Gastrocnemius medialis (tissue), 4 donors: ENCODE measurements at regions not wholly inside any gene's neighbourhood (a gene's known extent, or its start where the extent isn't known, plus 50 kb on each side); places are given as distances from the start of the nearest gene placed in this dataset.

Experiments used
- ATAC-seq, 2 donors: fragments of 150-250 bp; one replicate each; pipeline ENCODE4 v1.9.1; 2016
- DNase-seq, 2 donors: peaks; one replicate each; pipeline ENCODE4 v3.0.0-alpha.2; 2019
- H3K27ac ChIP-seq, 4 donors: fragments of 200-600 bp; sonication (generic); 1 replicate in 1 of 4; 2 replicates in 3 of 4; pipeline ENCODE4 v1.5.1; 2016 to 2018; ENCODE audit warnings: mild to moderate bottlenecking in 2 of 4, moderate library complexity in 1 of 4
- H3K27me3 ChIP-seq, 3 donors: fragments of 200-600 bp; sonication (generic) in 2 of 3; 1 replicate in 1 of 3; 2 replicates in 2 of 3; pipeline versions ENCODE4 v1.5.1 to v1.6.0; 2016 to 2019; ENCODE audit warnings: mild to moderate bottlenecking in 1 of 3, moderate library complexity in 1 of 3
- H3K36me3 ChIP-seq, 2 donors: fragments of 200-600 bp; sonication (generic) in 1 of 2; one replicate each; pipeline ENCODE4 v1.5.1; 2017 to 2018
- H3K4me1 ChIP-seq, 2 donors: fragments of 200-600 bp; sonication (generic) in 1 of 2; one replicate each; pipeline ENCODE4 v1.5.1; 2016 to 2017; ENCODE audit warnings: mild to moderate bottlenecking in 2 of 2
- H3K4me3 ChIP-seq, 4 donors: fragments of 200-600 bp; sonication (generic) in 3 of 4; 1 replicate in 1 of 4; 2 replicates in 3 of 4; pipeline ENCODE4 v1.5.1; 2016 to 2019; ENCODE audit warnings: mild to moderate bottlenecking in 2 of 4
- H3K9me3 ChIP-seq, 3 donors: fragments of 200-600 bp; sonication (generic) in 2 of 3; 1 replicate in 1 of 3; 2 replicates in 2 of 3; pipeline ENCODE4 v1.5.1; 2016 to 2019
- POLR2A ChIP-seq, 2 donors: fragments of 450-650 bp; IDR thresholded peaks; one replicate each; pipeline ENCODE4 v1.6.1; 2017; ENCODE audit warnings: antibody characterized with exemption in 2 of 2, mild to moderate bottlenecking in 2 of 2, moderate library complexity in 2 of 2
- in situ Hi-C, 4 donors: fragments of 200-750 bp; cut with MboI; loops; one replicate each; pipeline versions ENCODE4 v1.15.0 to v1.8.0; 2017; ENCODE audit warnings: low sequenced_read_pairs in 4 of 4
- intact Hi-C: fragments of 100-400 bp; cut with DNase I; formaldehyde crosslinking; loops from one replicate; pipeline ENCODE4 v1.15.1; 2023; ENCODE audit warnings: low total_unique reads

DNA sequence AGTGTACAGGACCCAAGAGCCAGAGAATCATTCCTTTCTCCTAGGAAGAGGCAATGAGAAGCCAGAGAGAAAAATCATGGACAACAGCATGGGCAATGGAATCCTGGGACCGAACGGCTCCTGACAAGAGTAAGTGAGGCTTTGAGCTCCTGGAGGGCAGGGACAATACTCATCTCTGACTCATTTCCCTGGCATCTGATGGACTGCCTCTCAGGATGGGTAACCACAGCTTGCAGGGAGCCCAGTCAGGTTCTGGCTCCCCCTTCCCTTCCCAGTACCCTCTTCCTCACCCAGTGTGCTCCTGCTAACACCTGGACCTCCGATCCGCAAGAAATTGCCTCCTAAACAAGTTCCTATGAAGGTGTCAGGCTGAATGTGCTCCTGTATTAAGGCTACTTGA lies 51.2 kb upstream of the SORCS3 start:
- in situ Hi-C loops = no loop called here
- Histone ChIP-seq H3K27me3 (no peaks in the 10 kb centered on the region), H3K27ac (no peak overlapping the region), H3K36me3 (no peaks in the 10 kb centered on the region), H3K4me3 (no peak overlapping the region), H3K9me3 (no peaks in the 10 kb centered on the region), H3K4me1 (no peaks in the 10 kb centered on the region)
- no peak for DNase-seq
- no peak for ATAC-seq
- intact Hi-C loops = no loop called here
- no peak for TF ChIP-seq POLR2A (IDR thresholded peaks at IDR 0.05)
